ENCODE measurements at regions not wholly inside any gene's neighbourhood (a gene's known extent, or its start where the extent isn't known, plus 50 kb on each side); places are given as distances from the start of the nearest gene placed in this dataset.

DNA sequence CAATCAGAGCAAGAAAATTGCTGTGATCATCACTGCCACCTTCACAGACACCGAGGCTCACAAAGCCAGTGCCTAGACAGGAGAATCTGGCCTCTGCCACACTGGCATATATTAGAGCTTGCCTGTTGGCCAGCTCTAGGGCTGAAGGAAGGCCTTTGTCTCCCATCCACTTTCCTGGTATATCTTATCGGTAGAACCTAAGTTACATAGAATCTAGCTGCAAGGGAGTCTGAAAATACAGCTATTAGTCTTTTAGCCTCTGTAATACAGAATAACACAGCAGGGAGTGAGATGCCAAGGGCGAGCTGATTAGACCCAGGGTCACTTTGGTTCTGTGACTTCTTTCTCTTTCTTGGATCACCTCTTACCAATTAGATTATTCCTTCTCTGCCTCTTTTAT lies 154.9 kb upstream of the KL start:
- ATAC-seq: no peak

DNA sequence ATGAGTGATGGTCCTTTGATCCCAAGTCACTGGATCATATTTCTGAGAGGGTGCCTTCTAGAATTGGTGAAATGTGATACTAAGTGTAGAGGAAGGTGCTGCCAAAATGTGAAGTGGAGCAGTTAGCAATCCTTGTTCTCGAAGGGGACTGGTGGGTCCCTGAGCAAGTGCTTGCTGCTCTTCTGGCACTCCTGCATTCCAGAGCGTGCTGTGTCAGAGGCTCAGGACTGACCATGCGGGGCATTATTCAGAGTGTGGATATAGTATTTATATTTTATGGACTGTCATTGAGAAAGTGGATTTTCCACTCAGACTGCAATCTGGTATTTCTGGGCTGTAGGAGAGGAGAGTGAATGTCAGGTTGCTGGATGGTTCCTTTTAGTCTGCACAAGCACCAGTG lies 152.6 kb upstream of the KL start:
- no peak for ATAC-seq

DNA sequence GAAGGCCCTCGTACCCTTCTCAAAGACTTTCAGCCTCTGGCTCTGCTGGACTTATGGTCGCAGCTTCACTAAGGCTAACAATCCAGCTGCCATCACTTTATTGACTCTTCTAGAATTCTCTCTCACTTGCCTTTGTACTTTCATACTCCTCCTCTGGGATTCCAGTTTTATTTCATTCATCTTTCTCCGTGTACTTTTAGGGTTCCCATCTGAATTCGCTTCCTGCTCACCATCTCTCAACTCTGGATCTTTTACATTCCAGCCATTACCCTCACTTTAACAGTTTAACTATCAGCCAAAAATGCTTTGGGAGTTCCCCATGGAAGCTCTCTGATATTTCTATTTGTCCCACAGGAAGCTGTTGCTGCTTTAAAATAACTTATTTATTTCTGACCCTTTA lies 149.3 kb upstream of the KL start:
- ATAC-seq: no peak

GRCh38 chr13:32877491-32877890 lies 138.7 kb upstream of the KL start:
- no peak for ATAC-seq

- no peak for ATAC-seq
These were observed 138.1 kb upstream of the KL start for GRCh38 chr13:32878163-32878562.

- ATAC-seq: no peak
These were observed 135.6 kb upstream of the KL start for GRCh38 chr13:32880636-32881035.

GRCh38 chr13:32881074-32881776 lies 135.0 kb upstream of the KL start:
- ATAC-seq: peak; percentile 25 to 33

- ATAC-seq: no peak
These were observed 134.5 kb upstream of the KL start for GRCh38 chr13:32881777-32882145.

GRCh38 chr13:32882691-32883090 lies 133.5 kb upstream of the KL start:
- no peak for ATAC-seq

DNA sequence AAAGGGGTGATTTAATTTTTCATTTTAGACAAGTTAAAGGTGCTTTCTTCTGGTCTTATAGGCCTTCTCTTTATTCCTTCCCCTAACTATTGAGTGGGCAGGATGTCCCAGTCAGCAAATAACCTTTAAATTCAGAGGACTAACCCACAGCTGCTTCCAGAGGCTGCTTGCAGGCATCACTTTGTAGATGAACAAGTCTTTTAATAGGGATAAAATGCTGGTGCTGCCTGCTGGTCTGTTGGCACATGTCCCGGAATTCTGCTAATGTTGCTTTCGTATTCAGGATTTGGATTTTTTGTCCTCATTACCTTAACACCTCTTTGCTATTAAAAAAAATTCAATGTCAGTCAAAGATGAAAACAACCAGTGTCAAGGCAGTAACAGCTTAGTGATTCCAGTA lies 132.7 kb upstream of the KL start:
- no peak for ATAC-seq

DNA sequence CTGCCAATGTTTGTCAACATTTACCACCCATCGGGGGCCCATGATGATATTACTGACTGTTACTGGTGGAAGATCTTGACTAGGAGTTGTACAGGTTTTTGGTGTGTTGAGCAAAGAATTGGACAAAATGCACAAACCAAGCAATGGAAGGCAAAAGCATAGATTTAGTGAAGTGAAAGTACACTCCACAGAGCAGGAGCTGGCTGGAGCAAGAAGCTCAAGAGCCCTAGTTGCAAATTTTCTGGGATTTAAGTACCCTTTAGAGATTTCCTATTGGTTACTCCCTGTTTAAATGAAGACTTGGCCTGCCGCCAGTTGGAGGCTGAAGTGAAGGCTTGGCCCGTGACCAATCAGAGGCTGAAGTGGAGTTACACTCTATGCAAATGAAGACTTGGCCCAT lies 128.6 kb upstream of the KL start:
- ATAC-seq: no peak

GRCh38 chr13:32889986-32890565 lies 126.1 kb upstream of the KL start:
- no peak for ATAC-seq

DNA sequence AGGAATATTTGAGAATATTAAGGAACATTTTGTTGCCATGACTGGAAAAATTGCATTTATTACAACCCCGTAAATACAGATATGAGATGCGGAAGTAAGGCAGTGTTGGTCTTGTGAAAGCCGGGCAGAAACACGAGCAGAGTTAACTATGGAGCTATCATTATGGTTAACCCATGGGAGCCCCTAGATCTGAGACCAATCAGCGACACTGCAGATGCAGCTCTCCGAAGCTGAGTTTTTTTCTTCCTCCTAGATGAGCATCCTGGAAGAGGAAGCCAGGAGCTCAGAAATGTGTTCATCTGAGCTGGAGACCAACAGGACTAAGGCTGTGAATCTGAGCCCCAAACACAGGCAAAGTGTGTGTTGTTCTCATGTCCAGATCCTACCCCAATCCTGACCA lies 123.0 kb upstream of the KL start:
- no peak for ATAC-seq

GRCh38 chr13:32894589-32895001 lies 121.6 kb upstream of the KL start:
- peak in 1 of 2 donors; percentile 47 for ATAC-seq

- ATAC-seq: no peak
These were observed 120.9 kb upstream of the KL start for GRCh38 chr13:32895296-32895695.

GRCh38 chr13:32897296-32897695 lies 118.9 kb upstream of the KL start:
- no peak for ATAC-seq

- ATAC-seq: no peak
These were observed 114.0 kb upstream of the KL start for GRCh38 chr13:32902029-32902780.

- no peak for ATAC-seq
These were observed 113.3 kb upstream of the KL start for GRCh38 chr13:32902874-32903273.

DNA sequence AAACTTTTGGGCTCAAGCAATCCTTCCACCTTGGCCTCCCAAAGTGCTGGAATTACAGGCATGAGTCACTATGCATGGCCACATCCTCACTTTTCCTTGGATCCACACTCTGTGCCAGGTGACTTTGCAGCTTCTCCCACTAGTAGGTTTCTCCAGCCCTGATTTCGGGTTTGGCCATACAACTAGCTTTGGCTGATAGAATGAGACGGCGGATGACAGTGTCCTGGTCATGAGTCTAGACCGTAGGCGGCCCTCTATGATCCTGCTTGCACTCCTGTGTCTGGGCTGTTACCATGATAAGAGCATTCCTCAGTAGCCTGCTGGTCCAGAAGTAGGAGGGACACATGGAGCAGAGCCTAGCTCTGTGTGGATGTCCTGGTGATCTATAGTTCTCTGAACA lies 112.5 kb upstream of the KL start:
- ATAC-seq: no peak

- no peak for ATAC-seq
These were observed 112.0 kb upstream of the KL start for GRCh38 chr13:32904266-32904665.

- peak; percentile 90 to 93 for ATAC-seq
These were observed 111.0 kb upstream of the KL start for GRCh38 chr13:32905063-32905863.

DNA sequence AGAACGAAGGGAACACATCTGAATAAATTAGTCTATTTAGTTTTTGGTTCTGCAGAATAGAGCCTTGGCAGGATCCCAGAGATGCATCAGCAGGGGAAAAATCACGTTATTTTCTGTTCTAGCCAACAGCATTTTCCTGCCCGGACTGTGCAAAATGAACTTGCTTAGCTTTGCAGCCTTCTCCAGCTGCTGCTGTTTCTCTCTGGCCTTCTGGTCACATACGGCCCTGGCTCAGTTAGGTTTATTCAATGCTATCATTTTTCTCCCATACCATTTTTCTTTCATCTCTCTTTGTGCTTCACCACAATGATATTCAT lies 110.4 kb upstream of the KL start:
- no peak for ATAC-seq

GRCh38 chr13:32907211-32907610 lies 109.0 kb upstream of the KL start:
- ATAC-seq: no peak

DNA sequence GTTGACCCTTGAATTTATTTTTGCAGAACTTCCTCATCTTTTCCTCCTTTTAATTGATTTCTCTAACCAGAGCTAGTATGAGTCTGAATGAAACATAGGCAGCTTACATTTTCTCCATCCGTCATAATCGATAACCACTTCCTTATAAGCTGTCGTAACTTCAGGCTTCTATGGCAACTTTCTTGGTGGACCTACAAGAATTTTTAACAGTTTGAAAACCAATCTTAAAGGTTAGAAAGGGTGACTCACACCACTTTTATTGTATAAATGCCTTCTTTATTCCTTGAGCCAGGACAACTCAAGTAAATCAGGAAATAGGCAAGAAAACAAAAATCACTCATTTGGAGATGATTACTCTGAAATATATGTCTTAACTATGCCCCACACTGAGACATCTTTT lies 105.7 kb upstream of the KL start:
- no peak for ATAC-seq
